ENCODE measurements at regions not wholly inside any gene's neighbourhood (a gene's known extent, or its start where the extent isn't known, plus 50 kb on each side); places are given as distances from the start of the nearest gene placed in this dataset.

GRCh38 chr11:98069861-98070260 is 950.9 kb upstream of the CNTN5 start:
- DNase-seq (ENCODE audit: extremely low spot score, insufficient read length, low read depth), result no peak
- FAIRE-seq, result no peak

GRCh38 chr11:98090861-98091505 is 929.8 kb upstream of the CNTN5 start:
- FAIRE-seq, result no peak
- no peak for DNase-seq (ENCODE audit: extremely low spot score, insufficient read length, low read depth)

GRCh38 chr11:98099371-98099770 is 921.4 kb upstream of the CNTN5 start:
- DNase-seq (ENCODE audit: extremely low spot score, insufficient read length, low read depth), result no peak
- FAIRE-seq, result no peak

- no peak for DNase-seq (ENCODE audit: extremely low spot score, insufficient read length, low read depth)
Measured at GRCh38 chr11:98100689-98101088, 920.1 kb upstream of the CNTN5 start.

GRCh38 chr11:98101329-98101728 is 919.4 kb upstream of the CNTN5 start:
- DNase-seq (ENCODE audit: extremely low spot score, insufficient read length, low read depth), result no peak
- no peak for FAIRE-seq

More at GRCh38 chr11:98100689-98101088, 920.1 kb upstream of the CNTN5 start:
- no peak for FAIRE-seq

GRCh38 chr11:98104249-98104648 is 916.5 kb upstream of the CNTN5 start:
- FAIRE-seq, result no peak
- no peak for DNase-seq (ENCODE audit: extremely low spot score, insufficient read length, low read depth)

GRCh38 chr11:98107736-98108135 is 913.0 kb upstream of the CNTN5 start:
- DNase-seq (ENCODE audit: extremely low spot score, insufficient read length, low read depth) (no peak), FAIRE-seq (no peak)

- DNase-seq (ENCODE audit: extremely low spot score, insufficient read length, low read depth) (no peak), FAIRE-seq (no peak)
Measured at GRCh38 chr11:98110030-98110429, 910.7 kb upstream of the CNTN5 start.

- DNase-seq (ENCODE audit: extremely low spot score, insufficient read length, low read depth) (no peak), FAIRE-seq (no peak)
Measured at GRCh38 chr11:98115873-98116272, 904.9 kb upstream of the CNTN5 start.

- no peak for DNase-seq (ENCODE audit: extremely low spot score, insufficient read length, low read depth)
- no peak for FAIRE-seq
Measured at GRCh38 chr11:98130117-98130625, 890.6 kb upstream of the CNTN5 start.

- FAIRE-seq (no peak), DNase-seq (ENCODE audit: extremely low spot score, insufficient read length, low read depth) (no peak)
Measured at GRCh38 chr11:98136357-98136756, 884.4 kb upstream of the CNTN5 start.

- FAIRE-seq, result no peak
Measured at GRCh38 chr11:98137437-98137836, 883.3 kb upstream of the CNTN5 start.

GRCh38 chr11:98143661-98144060 is 877.1 kb upstream of the CNTN5 start:
- no peak for DNase-seq (ENCODE audit: extremely low spot score, insufficient read length, low read depth)
- FAIRE-seq, result no peak

More at GRCh38 chr11:98137437-98137836, 883.3 kb upstream of the CNTN5 start:
- no peak for DNase-seq (ENCODE audit: extremely low spot score, insufficient read length, low read depth)

- DNase-seq (ENCODE audit: extremely low spot score, insufficient read length, low read depth) (no peak), FAIRE-seq (no peak)
Measured at GRCh38 chr11:98153752-98154151, 867.0 kb upstream of the CNTN5 start.

GRCh38 chr11:98155696-98156095 is 865.1 kb upstream of the CNTN5 start:
- DNase-seq (ENCODE audit: extremely low spot score, insufficient read length, low read depth) (no peak), FAIRE-seq (no peak)

- FAIRE-seq (no peak), DNase-seq (ENCODE audit: extremely low spot score, insufficient read length, low read depth) (no peak)
Measured at GRCh38 chr11:98177925-98178324, 842.8 kb upstream of the CNTN5 start.

GRCh38 chr11:98180511-98180910 is 840.2 kb upstream of the CNTN5 start:
- DNase-seq (ENCODE audit: extremely low spot score, insufficient read length, low read depth), result no peak
- FAIRE-seq, result no peak

GRCh38 chr11:98180921-98181320 is 839.8 kb upstream of the CNTN5 start:
- no peak for FAIRE-seq
- DNase-seq (ENCODE audit: extremely low spot score, insufficient read length, low read depth), result no peak

- DNase-seq (ENCODE audit: extremely low spot score, insufficient read length, low read depth), result no peak
- no peak for FAIRE-seq
Measured at GRCh38 chr11:98183034-98183433, 837.7 kb upstream of the CNTN5 start.

- FAIRE-seq (no peak), DNase-seq (ENCODE audit: extremely low spot score, insufficient read length, low read depth) (no peak)
Measured at GRCh38 chr11:98185245-98185644, 835.5 kb upstream of the CNTN5 start.

GRCh38 chr11:98194611-98195010 is 826.1 kb upstream of the CNTN5 start:
- no peak for DNase-seq (ENCODE audit: extremely low spot score, insufficient read length, low read depth)
- no peak for FAIRE-seq

GRCh38 chr11:98195300-98195699 is 825.4 kb upstream of the CNTN5 start:
- DNase-seq (ENCODE audit: extremely low spot score, insufficient read length, low read depth) (no peak), FAIRE-seq (no peak)

Measured in GM18507 (cell line).